Astrocyte (in vitro differentiated cells and primary cell): ENCODE measurements at regions not wholly inside any gene's neighbourhood (a gene's known extent, or its start where the extent isn't known, plus 50 kb on each side); places are given as distances from the start of the nearest gene placed in this dataset.

ENCODE experiments used
- DNase-seq: peaks from one replicate; pipeline ENCODE4 v3.0.0-alpha.2; 2010; ENCODE audit warnings: low read depth
- FAIRE-seq: peaks from 2 replicates; lab custom pipeline; 2011; peaks lifted over from hg19 to GRCh38; lab: Jason Lieb, UNC
- H2AFZ ChIP-seq: 2 replicates; pipeline ENCODE4 v1.6.0; 2012; ENCODE audit warnings: low read depth, low read length, inconsistent platforms
- H3K27ac ChIP-seq: 2 replicates; pipeline ENCODE4 v1.5.1; 2011; ENCODE audit warnings: low read depth, low read length, inconsistent platforms
- H3K27me3 ChIP-seq: 2 replicates; pipeline ENCODE4 v1.6.0; 2011; ENCODE audit warnings: low read length, inconsistent platforms; ENCODE audit not compliant: insufficient read depth
- H3K36me3 ChIP-seq: 2 replicates; pipeline ENCODE4 v1.5.1; 2011; ENCODE audit warnings: low read length, inconsistent platforms; ENCODE audit not compliant: insufficient read depth
- H3K4me1 ChIP-seq: 2 replicates; pipeline ENCODE4 v1.5.1; 2011; ENCODE audit warnings: low read length, inconsistent platforms; ENCODE audit not compliant: insufficient read depth
- H3K4me2 ChIP-seq: 2 replicates; pipeline ENCODE4 v1.6.0; 2012; ENCODE audit warnings: low read length, inconsistent platforms
- H3K4me3 ChIP-seq: 2 replicates; pipeline ENCODE4 v1.5.1; 2011; ENCODE audit warnings: low read depth, mild to moderate bottlenecking, low read length, inconsistent platforms; ENCODE audit not compliant: insufficient read depth
- H3K79me2 ChIP-seq: 2 replicates; pipeline ENCODE4 v1.6.0; 2012; ENCODE audit warnings: mild to moderate bottlenecking, low read length, inconsistent platforms; ENCODE audit not compliant: insufficient read depth
- H3K9ac ChIP-seq: 2 replicates; pipeline ENCODE4 v1.6.0; 2012; ENCODE audit warnings: mild to moderate bottlenecking, low read length, inconsistent platforms
- H3K9me3 ChIP-seq: 2 replicates; pipeline ENCODE4 v1.5.1; 2012; ENCODE audit warnings: low read depth, mild to moderate bottlenecking, low read length, inconsistent platforms; ENCODE audit not compliant: insufficient read depth
- H4K20me1 ChIP-seq: 2 replicates; pipeline ENCODE4 v1.6.0; 2012; ENCODE audit warnings: low read length, inconsistent platforms; ENCODE audit not compliant: insufficient read depth
- H3K27ac Mint-ChIP-seq: one replicate; pipeline ENCODE4 v1.8.0; 2021; ENCODE audit warnings: mild to moderate bottlenecking, mixed read lengths; ENCODE audit not compliant: unreplicated experiment
- H3K27me3 Mint-ChIP-seq: one replicate; pipeline ENCODE4 v1.8.0; 2021; ENCODE audit warnings: low read depth, mixed read lengths; ENCODE audit not compliant: unreplicated experiment
- H3K36me3 Mint-ChIP-seq: one replicate; pipeline ENCODE4 v1.8.0; 2021; ENCODE audit warnings: low read depth, mixed read lengths; ENCODE audit not compliant: unreplicated experiment
- H3K4me1 Mint-ChIP-seq: one replicate; pipeline ENCODE4 v1.8.0; 2021; ENCODE audit warnings: low read depth, mixed read lengths; ENCODE audit not compliant: unreplicated experiment
- H3K4me3 Mint-ChIP-seq: one replicate; pipeline ENCODE4 v1.8.0; 2021; ENCODE audit warnings: mild to moderate bottlenecking, moderate library complexity, mixed read lengths; ENCODE audit not compliant: unreplicated experiment
- H3K9me3 Mint-ChIP-seq: one replicate; pipeline ENCODE4 v1.8.0; 2021; ENCODE audit warnings: mild to moderate bottlenecking, mixed read lengths; ENCODE audit not compliant: unreplicated experiment
- CTCF ChIP-seq: IDR thresholded peaks from 2 replicates; pipeline ENCODE4 v1.5.1; 2011; ENCODE audit warnings: low read depth, mild to moderate bottlenecking, inconsistent platforms, low read length, moderate library complexity; ENCODE audit not compliant: insufficient read depth
- EZH2 ChIP-seq: IDR thresholded peaks from 2 replicates; pipeline ENCODE4 v1.6.1; 2012; ENCODE audit warnings: mild to moderate bottlenecking, low read length, inconsistent platforms; ENCODE audit not compliant: insufficient read depth

- peaks cover 4% of the 10 kb centered on the region for H3K4me1 Mint-ChIP-seq
- no peak overlapping the region for H3K27ac Mint-ChIP-seq
- H4K20me1 ChIP-seq: no peaks in the 10 kb centered on the region
Measured at GRCh38 chr5:158303275-158303674, 444.3 kb upstream of the CLINT1 start.

GRCh38 chr5:158302029-158302428 lies 443.1 kb upstream of the CLINT1 start:
- Histone ChIP-seq H3K9me3 (no peaks in the 10 kb centered on the region), H3K27ac (no peak overlapping the region), H3K27me3 (peaks cover 2% of the 10 kb centered on the region), H3K36me3 (no peaks in the 10 kb centered on the region), H4K20me1 (no peaks in the 10 kb centered on the region), H2AFZ (no peak overlapping the region), H3K4me3 (no peak overlapping the region), H3K9ac (no peak overlapping the region), H3K79me2 (no peaks in the 10 kb centered on the region), H3K4me1 (no peaks in the 10 kb centered on the region), H3K4me2 (no peak overlapping the region)
- Mint-ChIP-seq H3K27me3 (peaks cover 14% of the 10 kb centered on the region), H3K36me3 (no peaks in the 10 kb centered on the region), H3K9me3 (peaks cover 4% of the 10 kb centered on the region), H3K4me3 (no peak overlapping the region), H3K4me1 (peaks cover 4% of the 10 kb centered on the region), H3K27ac (no peak overlapping the region)
- DNase-seq: no peak
- TF ChIP-seq EZH2: no peak
- TF ChIP-seq CTCF: no peak
- no peak for FAIRE-seq

More at GRCh38 chr5:158303275-158303674, 444.3 kb upstream of the CLINT1 start:
- H3K79me2 ChIP-seq: no peaks in the 10 kb centered on the region
- Mint-ChIP-seq H3K4me3 (no peak overlapping the region), H3K9me3 (peaks cover 4% of the 10 kb centered on the region), H3K36me3 (no peaks in the 10 kb centered on the region), H3K27me3 (peaks cover 17% of the 10 kb centered on the region)
- FAIRE-seq (no peak), DNase-seq (no peak)
- no peak overlapping the region for H2AFZ ChIP-seq
- TF ChIP-seq CTCF (no peak), EZH2 (no peak)
- H3K27me3 ChIP-seq: peaks cover 2% of the 10 kb centered on the region
- H3K4me3 ChIP-seq: no peak overlapping the region
- no peak overlapping the region for H3K27ac ChIP-seq
- H3K9ac ChIP-seq: no peak overlapping the region
- H3K4me2 ChIP-seq: no peak overlapping the region
- no peaks in the 10 kb centered on the region for H3K36me3 ChIP-seq
- H3K9me3 ChIP-seq: no peaks in the 10 kb centered on the region
- no peaks in the 10 kb centered on the region for H3K4me1 ChIP-seq

GRCh38 chr5:158301186-158301585 lies 442.2 kb upstream of the CLINT1 start:
- peaks cover 4% of the 10 kb centered on the region for H3K9me3 Mint-ChIP-seq
- no peak overlapping the region for H3K4me2 ChIP-seq

More at GRCh38 chr5:158301186-158301585, 442.2 kb upstream of the CLINT1 start:
- Histone ChIP-seq H2AFZ (no peak overlapping the region), H3K36me3 (no peaks in the 10 kb centered on the region), H3K27me3 (peaks cover 2% of the 10 kb centered on the region), H3K9ac (no peak overlapping the region), H3K9me3 (no peaks in the 10 kb centered on the region), H3K27ac (no peak overlapping the region), H3K79me2 (no peaks in the 10 kb centered on the region), H3K4me1 (no peaks in the 10 kb centered on the region), H3K4me3 (no peak overlapping the region), H4K20me1 (no peaks in the 10 kb centered on the region)
- TF ChIP-seq EZH2: no peak
- no peak for TF ChIP-seq CTCF
- DNase-seq (no peak), FAIRE-seq (no peak)
- no peak overlapping the region for H3K27ac Mint-ChIP-seq
- peaks cover 13% of the 10 kb centered on the region for H3K27me3 Mint-ChIP-seq
- no peak overlapping the region for H3K4me3 Mint-ChIP-seq
- H3K4me1 Mint-ChIP-seq: peaks cover 4% of the 10 kb centered on the region
- no peaks in the 10 kb centered on the region for H3K36me3 Mint-ChIP-seq
